HepG2 (cell line): ENCODE measurements at regions not wholly inside any gene's neighbourhood (a gene's known extent, or its start where the extent isn't known, plus 50 kb on each side); places are given as distances from the start of the nearest gene placed in this dataset.
A peak's percentile ranks its signal among the peaks of the same experiment; 100 is the strongest.

ENCODE experiments used
- AGO2 ChIP-seq: fragments of 200-400 bp; formaldehyde crosslinking; optimal IDR thresholded peaks from 2 replicates; pipeline ENCODE3; 2017; ENCODE audit warnings: mild to moderate bottlenecking, low read depth, low read length, moderate library complexity
- CBFB ChIP-seq: sonication (generic); formaldehyde crosslinking; IDR thresholded peaks from 2 replicates; pipeline ENCODE4 v1.4.0; 2020; ENCODE audit warnings: missing genetic modification reagents
- CHD4 ChIP-seq: fragments of 200-600 bp; sonication (generic); IDR thresholded peaks from 2 replicates; pipeline ENCODE4 v1.7.0; 2017; ENCODE audit warnings: mild to moderate bottlenecking, low read length, borderline replicate concordance
- ETV5 ChIP-seq: IDR thresholded peaks from 2 replicates; pipeline ENCODE4 v1.6.1; 2018; ENCODE audit warnings: missing biosample characterization, missing genetic modification reagents, inconsistent platforms, borderline replicate concordance
- GLI4 ChIP-seq: sonication (generic); formaldehyde crosslinking; IDR thresholded peaks from 2 replicates; pipeline ENCODE4 v1.5.1; 2020; ENCODE audit warnings: missing genetic modification reagents, mild to moderate bottlenecking, moderate library complexity, borderline replicate concordance
- GTF3A ChIP-seq: sonication (generic); formaldehyde crosslinking; conservative IDR thresholded peaks from 2 replicates; pipeline ENCODE4 v1.4.0; 2020; ENCODE audit warnings: mild to moderate bottlenecking, missing genetic modification reagents
- HOXA9 ChIP-seq: sonication (generic); formaldehyde crosslinking; IDR thresholded peaks from 2 replicates; pipeline ENCODE4 v1.8.1; 2022; ENCODE audit warnings: missing genetic modification reagents, mild to moderate bottlenecking, moderate library complexity, borderline replicate concordance
- KLF16 ChIP-seq, 2 experiments: sonication (generic) in 1 of 2; formaldehyde crosslinking in 1 of 2; IDR thresholded peaks; 2 replicates each; pipeline versions ENCODE4 v1.6.1 to v1.8.0; 2016 to 2023; ENCODE audit warnings: missing genetic modification reagents in 2 of 2, missing compliant biosample characterization in 1 of 2
- MEIS2 ChIP-seq: sonication (generic); formaldehyde crosslinking; IDR thresholded peaks from 2 replicates; pipeline ENCODE4 v1.9.0; 2021; ENCODE audit warnings: mild to moderate bottlenecking, missing genetic modification reagents
- NR2F1 ChIP-seq, 2 experiments: fragments of 450-650 bp in 1 of 2; formaldehyde crosslinking in 1 of 2; IDR thresholded peaks; 2 replicates each; pipeline versions ENCODE4 v1.5.0 to v1.6.1; 2016 to 2020; ENCODE audit warnings: mild to moderate bottlenecking in 1 of 2, missing compliant biosample characterization in 1 of 2, missing genetic modification reagents in 1 of 2, moderate library complexity in 1 of 2
- NR2F2 ChIP-seq: IDR thresholded peaks from 2 replicates; pipeline ENCODE4 v1.6.1; 2012; ENCODE audit warnings: low read depth, inconsistent platforms, borderline replicate concordance
- NR2F6 ChIP-seq, 2 experiments: IDR thresholded peaks; 2 replicates each; pipeline ENCODE4 v1.6.1; 2016; ENCODE audit warnings: antibody characterized with exemption in 1 of 2, mild to moderate bottlenecking in 1 of 2
- RBM22 ChIP-seq: fragments of 200-400 bp; formaldehyde crosslinking; optimal IDR thresholded peaks from 2 replicates; pipeline ENCODE3; 2017; ENCODE audit warnings: mild to moderate bottlenecking, low read length, moderate library complexity
- RELA ChIP-seq: sonication (generic); formaldehyde crosslinking; IDR thresholded peaks from 2 replicates; pipeline ENCODE4 v1.4.0; 2020; ENCODE audit warnings: missing genetic modification reagents
- RFX3 ChIP-seq: IDR thresholded peaks from 2 replicates; pipeline ENCODE4 v1.6.1; 2016; ENCODE audit warnings: missing biosample characterization, missing genetic modification reagents
- SMAD9 ChIP-seq: sonication (generic); formaldehyde crosslinking; IDR thresholded peaks from 2 replicates; pipeline ENCODE4 v1.5.1; 2020; ENCODE audit warnings: mild to moderate bottlenecking, missing genetic modification reagents
- ZFYVE20 ChIP-seq: sonication (generic); formaldehyde crosslinking; IDR thresholded peaks from 2 replicates; pipeline ENCODE4 v1.8.0; 2023; ENCODE audit warnings: low read depth, mild to moderate bottlenecking, moderate library complexity, missing genetic modification reagents, borderline replicate concordance
- ZMYM3 ChIP-seq: sonication (generic); formaldehyde crosslinking; IDR thresholded peaks from 2 replicates; pipeline ENCODE4 v1.5.1; 2020; ENCODE audit warnings: mild to moderate bottlenecking, missing genetic modification reagents
- ZNF205 ChIP-seq: IDR thresholded peaks from 2 replicates; pipeline ENCODE4 v1.6.1; 2018; ENCODE audit warnings: missing biosample characterization, missing genetic modification reagents
- ZNF33A ChIP-seq: sonication (generic); formaldehyde crosslinking; IDR thresholded peaks from 2 replicates; pipeline ENCODE4 v1.5.1; 2020; ENCODE audit warnings: missing genetic modification reagents, mild to moderate bottlenecking, moderate library complexity, borderline replicate concordance
- ZNF451 ChIP-seq: sonication (generic); formaldehyde crosslinking; IDR thresholded peaks from 2 replicates; pipeline ENCODE4 v1.5.0; 2020; ENCODE audit warnings: mild to moderate bottlenecking, missing genetic modification reagents
- ZNF510 ChIP-seq: sonication (generic); formaldehyde crosslinking; IDR thresholded peaks from 2 replicates; pipeline ENCODE4 v1.4.0; 2020; ENCODE audit warnings: low read depth, mild to moderate bottlenecking, missing genetic modification reagents
- ZNF598 ChIP-seq: sonication (generic); formaldehyde crosslinking; IDR thresholded peaks from 2 replicates; pipeline ENCODE4 v1.5.1; 2020; ENCODE audit warnings: mild to moderate bottlenecking, missing genetic modification reagents, borderline replicate concordance
- ZNF607 ChIP-seq: sonication (generic); formaldehyde crosslinking; IDR thresholded peaks from 2 replicates; pipeline ENCODE4 v1.5.1; 2020; ENCODE audit warnings: missing genetic modification reagents, mild to moderate bottlenecking, borderline replicate concordance
- ZSCAN25 ChIP-seq: sonication (generic); formaldehyde crosslinking; IDR thresholded peaks from 2 replicates; pipeline ENCODE4 v1.8.0; 2022; ENCODE audit warnings: mild to moderate bottlenecking, missing genetic modification reagents
- TF ChIP-seq, protein P1 (sequence below): sonication (generic); formaldehyde crosslinking; IDR thresholded peaks from 2 replicates; pipeline ENCODE4 v1.4.0; 2020; ENCODE audit warnings: missing genetic modification reagents
- TF ChIP-seq, protein P2 (sequence below): sonication (generic); formaldehyde crosslinking; IDR thresholded peaks from 2 replicates; pipeline ENCODE4 v1.8.1; 2022; ENCODE audit warnings: mild to moderate bottlenecking, missing genetic modification reagents
- TF ChIP-seq, protein P3 (sequence below): sonication (generic); formaldehyde crosslinking; IDR thresholded peaks from 2 replicates; pipeline ENCODE4 v1.8.0; 2022; ENCODE audit warnings: mild to moderate bottlenecking, missing genetic modification reagents; ENCODE audit not compliant: insufficient replicate concordance

DNA sequence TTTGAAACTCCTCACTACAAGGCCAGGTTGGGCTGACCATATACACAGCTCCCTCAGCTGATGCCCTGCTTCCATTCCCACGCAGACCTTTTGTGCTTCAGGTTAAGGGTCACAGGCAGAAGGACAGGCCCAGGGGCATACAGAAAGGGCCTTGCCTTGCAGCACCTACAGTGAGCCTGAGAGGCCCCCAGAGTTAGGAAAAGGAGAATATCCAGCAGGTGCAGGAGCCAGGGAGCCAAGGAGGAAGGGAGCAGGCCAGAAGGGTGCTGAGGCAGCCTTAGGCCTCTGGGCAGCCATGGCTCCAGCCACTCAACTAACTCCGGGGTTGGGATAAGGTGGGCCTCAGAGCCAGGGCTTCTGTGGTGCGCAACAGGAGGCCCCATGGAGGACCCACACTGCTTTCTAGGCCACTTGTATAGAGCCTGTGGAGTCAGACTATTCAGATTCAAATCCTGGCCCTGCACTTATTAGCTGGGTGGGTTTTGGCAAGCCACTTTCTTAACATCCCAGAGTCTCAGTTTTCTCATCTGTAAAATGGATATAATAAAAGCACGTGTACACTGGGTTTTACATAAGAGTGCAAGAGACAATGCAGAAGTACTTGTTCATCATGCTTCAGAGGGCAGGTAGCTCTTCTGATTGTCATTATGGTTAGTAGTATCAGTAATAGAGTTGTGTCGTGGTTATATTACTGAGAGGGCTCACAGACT lies 214.6 kb upstream of the HAAO start (continued):
- TF ChIP-seq SMAD9 (CRISPR knock-in tag) = 0 out of 2 replicates have a peak, but pooled peaks have one; percentile 59
- no peak for TF ChIP-seq CBFB
- 0 out of 4 replicates have a peak, but pooled peaks of 1 of the 2 experiments have one; percentile 16 for TF ChIP-seq KLF16 (CRISPR knock-in tag; IDR thresholded peaks at IDR 0.05)
- TF ChIP-seq GLI4 (CRISPR knock-in tag) = peak; percentile 82; the same call in 1 of the 2 replicates
- no peak for TF ChIP-seq ZNF205 (CRISPR knock-in tag)
- no peak for TF ChIP-seq HOXA9
- TF ChIP-seq AGO2 = peak; percentile 6
- no peak for TF ChIP-seq ZFYVE20
- 0 out of 2 replicates have a peak, but pooled peaks have one; percentile 20 for TF ChIP-seq ZMYM3 (CRISPR knock-in tag)
- TF ChIP-seq, protein P1, sequence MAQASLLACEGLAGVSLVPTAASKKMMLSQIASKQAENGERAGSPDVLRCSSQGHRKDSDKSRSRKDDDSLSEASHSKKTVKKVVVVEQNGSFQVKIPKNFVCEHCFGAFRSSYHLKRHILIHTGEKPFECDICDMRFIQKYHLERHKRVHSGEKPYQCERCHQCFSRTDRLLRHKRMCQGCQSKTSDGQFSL (CRISPR knock-in tag) = no peak
- no peak for TF ChIP-seq ZNF607
- TF ChIP-seq NR2F1 (CRISPR knock-in tag; IDR thresholded peaks at IDR 0.05) = 0 out of 4 replicates have a peak, but pooled peaks of 1 of the 2 experiments have one; percentile 31
- TF ChIP-seq GTF3A = 0 out of 2 replicates have a peak, but pooled peaks have one; percentile 31
- TF ChIP-seq, protein P2, sequence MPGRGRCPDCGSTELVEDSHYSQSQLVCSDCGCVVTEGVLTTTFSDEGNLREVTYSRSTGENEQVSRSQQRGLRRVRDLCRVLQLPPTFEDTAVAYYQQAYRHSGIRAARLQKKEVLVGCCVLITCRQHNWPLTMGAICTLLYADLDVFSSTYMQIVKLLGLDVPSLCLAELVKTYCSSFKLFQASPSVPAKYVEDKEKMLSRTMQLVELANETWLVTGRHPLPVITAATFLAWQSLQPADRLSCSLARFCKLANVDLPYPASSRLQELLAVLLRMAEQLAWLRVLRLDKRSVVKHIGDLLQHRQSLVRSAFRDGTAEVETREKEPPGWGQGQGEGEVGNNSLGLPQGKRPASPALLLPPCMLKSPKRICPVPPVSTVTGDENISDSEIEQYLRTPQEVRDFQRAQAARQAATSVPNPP (CRISPR knock-in tag) = no peak
- TF ChIP-seq, protein P3, sequence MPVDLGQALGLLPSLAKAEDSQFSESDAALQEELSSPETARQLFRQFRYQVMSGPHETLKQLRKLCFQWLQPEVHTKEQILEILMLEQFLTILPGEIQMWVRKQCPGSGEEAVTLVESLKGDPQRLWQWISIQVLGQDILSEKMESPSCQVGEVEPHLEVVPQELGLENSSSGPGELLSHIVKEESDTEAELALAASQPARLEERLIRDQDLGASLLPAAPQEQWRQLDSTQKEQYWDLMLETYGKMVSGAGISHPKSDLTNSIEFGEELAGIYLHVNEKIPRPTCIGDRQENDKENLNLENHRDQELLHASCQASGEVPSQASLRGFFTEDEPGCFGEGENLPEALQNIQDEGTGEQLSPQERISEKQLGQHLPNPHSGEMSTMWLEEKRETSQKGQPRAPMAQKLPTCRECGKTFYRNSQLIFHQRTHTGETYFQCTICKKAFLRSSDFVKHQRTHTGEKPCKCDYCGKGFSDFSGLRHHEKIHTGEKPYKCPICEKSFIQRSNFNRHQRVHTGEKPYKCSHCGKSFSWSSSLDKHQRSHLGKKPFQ = peak; percentile 29
- no peak for TF ChIP-seq RELA (CRISPR knock-in tag)
- TF ChIP-seq NR2F2 = peak; percentile 25; the same call in 1 of the 2 replicates
- no peak for TF ChIP-seq RBM22
- no peak for TF ChIP-seq ZNF510 (CRISPR knock-in tag)
- peak; percentile 19; the same call in 1 of the 2 replicates for TF ChIP-seq ZSCAN25 (CRISPR knock-in tag)
- TF ChIP-seq ZNF598 (CRISPR knock-in tag) = peak; percentile 87; the same call in 1 of the 2 replicates
- no peak for TF ChIP-seq RFX3 (CRISPR knock-in tag)
- TF ChIP-seq ZNF33A (CRISPR knock-in tag) = no peak
- TF ChIP-seq ETV5 (CRISPR knock-in tag) = no peak
- TF ChIP-seq MEIS2 = no peak
- peak; percentile 62; the same call in 1 of the 2 replicates for TF ChIP-seq CHD4
- peak; percentile 7; the same call in 1 of the 2 replicates for TF ChIP-seq NR2F6 (IDR thresholded peaks at IDR 0.05)
- no peak for TF ChIP-seq NR2F6 (CRISPR knock-in tag; IDR thresholded peaks at IDR 0.05)
- peak; percentile 40; the same call in 1 of the 2 replicates for TF ChIP-seq ZNF451 (CRISPR knock-in tag)
